SIG-M5 treated with dmso at 0.1 percent for 504 hours (cell line): ENCODE measurements at regions not wholly inside any gene's neighbourhood (a gene's known extent, or its start where the extent isn't known, plus 50 kb on each side); places are given as distances from the start of the nearest gene placed in this dataset.
"Not testable (repeated sequence)": the region's sequence is repeated elsewhere in the genome, so short reads cannot be mapped to it uniquely, and the experiment has no call there.

Experiments
- DNase-seq: peaks from one replicate; lab custom pipeline; 2025; ENCODE audit not compliant: unreplicated experiment; lab: John Stamatoyannopoulos, UW

- no peak for DNase-seq
These were observed 61.0 kb upstream of the ST3GAL6 start for GRCh38 chr3:98702166-98702565.

GRCh38 chr3:98705212-98705611 lies 57.9 kb upstream of the ST3GAL6 start:
- no peak for DNase-seq

- peak; percentile 53 for DNase-seq
These were observed 57.4 kb upstream of the ST3GAL6 start for GRCh38 chr3:98705694-98706093.

- DNase-seq: peak; percentile 62
These were observed 54.5 kb upstream of the ST3GAL6 start for GRCh38 chr3:98708681-98709080.

GRCh38 chr3:98709441-98709840 lies 53.7 kb upstream of the ST3GAL6 start:
- DNase-seq: no peak

- no peak for DNase-seq
These were observed 53.0 kb upstream of the ST3GAL6 start for GRCh38 chr3:98710067-98710659.

- peak; percentile 54 for DNase-seq
These were observed 51.7 kb upstream of the ST3GAL6 start for GRCh38 chr3:98711426-98711825.

- DNase-seq: no peak
These were observed 50.4 kb upstream of the ST3GAL6 start for GRCh38 chr3:98712726-98713125.

GRCh38 chr3:98713332-98713731 lies 49.8 kb upstream of the ST3GAL6 start:
- DNase-seq: not testable (repeated sequence)
